HG03280 (cell line): ENCODE measurements at regions not wholly inside any gene's neighbourhood (a gene's known extent, or its start where the extent isn't known, plus 50 kb on each side); places are given as distances from the start of the nearest gene placed in this dataset.

Experiments
- ATAC-seq: cut with Tn5 transposase; IDR thresholded peaks from one replicate; pipeline ENCODE4 v1.9.1; 2021; ENCODE audit warnings: mild to moderate bottlenecking, moderate library complexity; ENCODE audit not compliant: unreplicated experiment

DNA sequence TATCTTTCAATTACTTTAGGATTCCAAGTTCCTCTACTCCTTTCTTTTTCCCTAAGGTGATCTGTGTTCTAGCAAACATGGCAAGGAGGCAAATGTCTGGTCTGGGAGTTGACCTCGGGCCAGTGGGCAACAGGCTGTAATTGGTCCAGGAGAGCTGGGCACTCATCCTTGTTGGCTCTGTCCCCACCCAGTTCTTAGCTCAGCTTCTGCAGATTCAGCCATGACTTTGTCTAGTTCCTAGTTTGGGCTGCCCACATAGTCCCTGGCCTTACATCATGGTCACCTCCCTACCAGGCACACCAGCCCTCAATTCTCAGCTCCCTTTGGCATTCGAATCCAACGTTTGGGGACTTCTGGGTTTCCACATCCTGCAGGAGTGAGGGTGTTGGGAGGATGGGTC lies 92.1 kb upstream of the DAP start:
- ATAC-seq: no peak

GRCh38 chr5:10849278-10849677 lies 88.2 kb upstream of the DAP start:
- ATAC-seq: no peak

GRCh38 chr5:10844016-10844415 lies 83.0 kb upstream of the DAP start:
- no peak for ATAC-seq

GRCh38 chr5:10842823-10843222 lies 81.8 kb upstream of the DAP start:
- ATAC-seq: no peak

DNA sequence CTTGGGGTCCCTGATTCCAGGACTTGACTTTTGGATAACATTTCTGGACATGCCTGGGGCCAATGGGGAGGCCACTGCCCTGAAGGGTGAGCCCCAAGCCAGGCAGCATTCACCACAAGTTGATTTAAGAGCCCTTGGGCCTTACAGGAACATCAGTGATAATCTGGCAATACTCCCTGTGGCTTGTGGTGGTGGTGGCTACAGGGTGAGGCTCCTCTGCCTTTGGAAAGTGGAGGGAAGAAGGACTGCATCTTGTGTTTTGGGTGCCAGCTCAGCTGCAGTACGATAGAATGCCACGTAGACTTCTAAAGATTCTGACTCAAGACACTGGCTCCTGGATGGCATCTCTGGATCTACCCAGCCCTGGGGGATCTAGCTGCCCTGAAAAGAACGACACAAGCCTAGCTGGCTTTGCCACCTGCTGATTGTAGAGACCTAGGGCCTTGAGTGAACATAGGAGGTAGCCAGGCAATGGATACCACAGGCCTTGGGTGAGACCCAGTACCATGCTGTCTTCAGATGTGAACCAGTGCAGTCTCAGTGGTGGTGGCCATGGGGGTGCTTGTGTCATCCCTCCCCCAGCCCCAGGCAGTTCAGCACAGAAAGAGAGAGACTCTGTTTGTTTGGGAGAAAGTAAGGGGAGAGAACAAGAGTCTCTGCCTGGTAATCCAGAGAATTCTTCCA lies 79.0 kb upstream of the DAP start:
- ATAC-seq: no peak

DNA sequence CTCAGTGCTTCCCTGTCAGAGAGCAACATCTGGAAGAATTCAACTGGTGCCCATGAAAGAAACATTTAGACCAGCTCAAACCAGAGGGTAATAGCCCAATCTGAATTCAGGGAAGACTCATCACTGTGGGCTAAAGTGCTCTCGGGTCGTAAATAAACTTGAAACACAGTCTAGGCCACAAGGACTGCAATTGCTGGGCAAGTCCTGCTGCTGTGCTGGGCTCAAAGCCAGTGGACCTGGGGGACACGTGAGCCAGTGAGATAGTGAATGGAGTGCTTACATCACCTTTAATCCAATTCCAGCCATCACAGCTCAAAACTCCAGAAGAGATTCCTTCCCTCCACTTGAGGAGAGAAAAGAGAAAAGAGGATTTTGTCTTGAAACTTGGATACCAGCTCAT lies 78.1 kb upstream of the DAP start:
- no peak for ATAC-seq

GRCh38 chr5:10838038-10838437 lies 77.0 kb upstream of the DAP start:
- no peak for ATAC-seq

DNA sequence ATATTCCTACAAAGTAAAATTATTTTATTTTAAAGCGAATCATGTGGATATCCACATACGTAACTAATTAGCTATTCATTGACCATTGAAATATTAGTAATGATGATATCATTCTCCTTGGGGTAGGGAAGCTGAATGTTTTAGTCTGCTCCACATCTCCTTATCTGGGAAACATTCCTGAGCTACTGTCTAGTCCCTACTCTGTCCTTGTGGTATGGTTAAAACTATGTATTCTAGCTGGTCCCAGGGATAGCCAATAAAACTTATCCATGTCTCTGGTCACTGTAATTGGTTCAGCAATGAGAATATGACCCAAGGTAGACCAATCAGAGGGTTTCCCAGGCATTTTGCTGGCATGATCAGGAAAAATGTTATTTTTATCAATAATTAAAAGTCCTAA lies 76.0 kb upstream of the DAP start:
- ATAC-seq: no peak

- no peak for ATAC-seq
These were observed 73.7 kb upstream of the DAP start for GRCh38 chr5:10834695-10835094.

- no peak for ATAC-seq
These were observed 72.0 kb upstream of the DAP start for GRCh38 chr5:10832987-10833386.

DNA sequence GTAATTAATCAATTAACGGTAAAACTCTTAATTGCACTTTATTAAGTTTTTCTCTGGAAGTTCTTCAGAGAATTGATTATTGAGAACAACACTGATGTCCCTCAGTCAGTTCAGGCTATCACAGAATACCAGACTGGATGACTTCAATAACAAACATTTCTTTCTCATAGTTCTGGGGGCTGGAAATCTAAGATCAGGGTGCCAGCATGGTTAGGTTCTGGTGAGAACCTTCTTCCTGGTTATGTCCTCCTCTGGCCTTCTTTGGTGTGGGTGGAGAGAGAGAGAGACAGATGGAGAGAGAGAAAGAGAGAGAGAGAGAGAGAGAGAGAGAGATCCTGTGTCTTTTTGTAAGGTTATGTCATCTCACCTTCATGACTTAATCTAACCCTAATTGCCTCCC lies 71.4 kb upstream of the DAP start:
- ATAC-seq: no peak

GRCh38 chr5:10831419-10831818 lies 70.4 kb upstream of the DAP start:
- no peak for ATAC-seq

DNA sequence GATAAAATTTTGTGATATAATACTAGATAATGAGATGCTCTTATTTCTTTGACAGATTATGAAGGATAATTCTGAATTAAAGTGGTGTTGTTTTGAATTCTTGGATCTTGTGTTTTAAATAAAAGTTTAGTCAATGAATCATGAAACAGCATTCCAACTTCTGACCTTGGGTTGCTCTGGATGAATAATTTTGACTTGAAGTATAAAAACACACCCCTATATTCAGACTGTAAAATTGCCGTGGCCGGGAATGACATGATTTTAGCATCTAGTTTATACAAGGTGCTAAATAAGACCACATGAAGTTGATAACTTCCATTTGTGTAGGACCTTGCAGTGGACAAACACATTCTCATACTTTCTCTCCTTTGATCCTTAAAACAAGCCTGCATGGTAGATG lies 67.2 kb upstream of the DAP start:
- ATAC-seq: no peak

DNA sequence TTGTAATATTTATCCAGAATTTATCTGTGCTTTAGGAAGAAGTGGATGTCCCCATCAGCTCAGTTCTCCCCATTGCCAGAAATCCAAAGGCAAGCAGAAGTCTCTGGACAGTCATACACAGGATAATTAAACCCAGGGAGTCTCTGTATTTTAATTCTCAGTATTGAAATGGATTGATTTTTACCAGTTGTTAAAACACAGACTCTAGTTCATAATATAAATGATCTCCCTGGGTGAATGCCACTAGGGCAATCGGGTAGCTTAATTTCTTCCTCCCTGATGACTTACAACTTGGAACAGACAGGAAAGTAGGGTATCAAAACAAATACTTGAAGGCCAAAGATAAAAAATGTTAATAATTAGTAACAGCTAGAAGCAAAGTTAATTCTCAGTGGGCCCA lies 66.5 kb upstream of the DAP start:
- ATAC-seq: no peak

GRCh38 chr5:10826971-10827370 lies 65.9 kb upstream of the DAP start:
- ATAC-seq: no peak

DNA sequence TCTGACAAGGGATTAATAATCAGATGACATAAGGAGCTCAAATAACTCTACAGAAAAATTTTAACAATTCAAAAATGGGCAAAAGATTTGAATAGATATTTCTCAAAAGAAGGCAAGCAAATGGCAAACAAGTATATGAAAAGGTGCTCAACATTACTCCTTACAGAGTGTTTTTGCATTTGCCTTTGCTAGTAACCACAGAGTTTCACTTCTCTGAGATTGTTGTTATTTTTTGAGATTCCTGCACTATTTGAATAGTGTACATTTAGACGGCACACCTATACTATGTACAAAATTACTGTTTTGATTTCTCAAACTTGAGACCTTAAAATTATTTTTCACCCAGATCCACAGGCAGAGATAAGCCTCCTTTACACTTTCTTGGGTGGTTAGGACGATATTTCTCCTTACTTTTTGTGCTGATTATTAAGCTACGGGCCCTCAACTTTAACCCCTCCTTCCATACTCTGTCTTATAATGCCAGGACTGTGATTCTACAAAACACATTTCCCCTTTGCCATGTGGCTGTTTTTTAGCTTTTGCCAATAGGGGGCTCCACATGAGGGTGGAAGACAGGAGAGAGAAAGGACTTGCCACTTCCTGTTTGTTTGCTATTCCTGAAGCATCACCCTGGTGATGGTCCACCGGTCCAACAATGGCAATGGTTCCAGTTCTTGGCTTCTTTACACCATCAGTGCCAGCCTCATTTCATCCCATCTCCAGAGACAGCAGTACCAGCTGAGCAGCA lies 65.0 kb upstream of the DAP start:
- ATAC-seq: peak; percentile 61

DNA sequence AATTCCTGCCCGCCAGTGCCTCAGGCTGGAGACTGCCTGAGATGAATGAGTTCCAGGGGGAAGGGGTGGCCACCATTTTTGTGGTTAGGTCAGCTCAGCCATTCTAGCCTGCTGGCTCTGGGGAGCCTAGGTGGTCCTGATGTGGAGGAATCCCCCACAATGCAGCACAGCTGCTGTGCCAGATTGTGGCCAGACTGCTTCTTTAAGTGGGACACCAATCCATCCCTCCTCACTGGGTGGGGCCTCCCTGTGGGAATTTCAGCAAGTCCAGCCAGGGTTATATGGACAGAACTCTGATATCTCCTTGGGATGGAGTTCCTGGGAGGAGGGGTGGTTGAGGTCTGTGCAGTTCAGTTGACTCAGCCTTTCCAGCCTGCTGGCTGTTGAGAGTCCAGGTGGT lies 51.2 kb upstream of the DAP start:
- ATAC-seq: no peak
